SK-N-SH treated with all-trans-retinoic acid at 6 μM for 48 hours (cell line): ENCODE measurements at regions not wholly inside any gene's neighbourhood (a gene's known extent, or its start where the extent isn't known, plus 50 kb on each side); places are given as distances from the start of the nearest gene placed in this dataset.

ENCODE experiments used
- ATAC-seq: fragments of 200-7000 bp; cut with Tn5 transposase; 3 replicates; pipeline ENCODE4 v1.9.1; 2020; ENCODE audit warnings: mild to moderate bottlenecking, moderate library complexity
- CSDC2 ChIP-seq: fragments of 250-450 bp; sonication (Bioruptor Pico); IDR thresholded peaks from 2 replicates; pipeline ENCODE4 v1.5.0; 2020; ENCODE audit warnings: mild to moderate bottlenecking, moderate library complexity
- CSRNP3 ChIP-seq: fragments of 250-450 bp; sonication (Bioruptor Pico); IDR thresholded peaks from 2 replicates; pipeline ENCODE4 v1.5.1; 2021; ENCODE audit warnings: mild to moderate bottlenecking, moderate library complexity
- ESRRG ChIP-seq: fragments of 250-450 bp; sonication (Bioruptor Pico); IDR thresholded peaks from 2 replicates; pipeline ENCODE4 v1.6.1; 2021; ENCODE audit warnings: mild to moderate bottlenecking
- GLIS3 ChIP-seq: fragments of 250-450 bp; sonication (Bioruptor Pico); IDR thresholded peaks from 2 replicates; pipeline ENCODE4 v1.5.0; 2020; ENCODE audit warnings: mild to moderate bottlenecking, moderate library complexity
- ISL1 ChIP-seq: fragments of 250-450 bp; sonication (Bioruptor Pico); IDR thresholded peaks from 2 replicates; pipeline ENCODE4 v2.1.2; 2022; ENCODE audit warnings: mild to moderate bottlenecking, moderate library complexity
- OSR1 ChIP-seq: fragments of 250-450 bp; sonication (Bioruptor Pico); IDR thresholded peaks from 2 replicates; pipeline ENCODE4 v1.8.0; 2022; ENCODE audit warnings: moderate library complexity, mild to moderate bottlenecking, inconsistent platforms
- PATZ1 ChIP-seq: fragments of 250-450 bp; sonication (Bioruptor Pico); IDR thresholded peaks from 2 replicates; pipeline ENCODE4 v1.8.0; 2020; ENCODE audit warnings: mild to moderate bottlenecking, moderate library complexity, borderline replicate concordance
- POU6F1 ChIP-seq: fragments of 250-450 bp; sonication (Bioruptor Pico); IDR thresholded peaks from 2 replicates; pipeline ENCODE4 v1.8.0; 2021; ENCODE audit warnings: low read depth, mild to moderate bottlenecking, moderate library complexity, borderline replicate concordance
- SNAI2 ChIP-seq: fragments of 250-450 bp; sonication (Bioruptor Pico); IDR thresholded peaks from 2 replicates; pipeline ENCODE4 v1.5.0; 2020; ENCODE audit warnings: mild to moderate bottlenecking, moderate library complexity
- TCF4 ChIP-seq: fragments of 250-450 bp; sonication (Bioruptor Pico); IDR thresholded peaks from 2 replicates; pipeline ENCODE4 v1.8.0; 2021; ENCODE audit warnings: mild to moderate bottlenecking, moderate library complexity, borderline replicate concordance
- TOX ChIP-seq: fragments of 250-450 bp; sonication (Bioruptor Pico); IDR thresholded peaks from 2 replicates; pipeline ENCODE4 v1.8.0; 2021; ENCODE audit warnings: mild to moderate bottlenecking, moderate library complexity, borderline replicate concordance
- TSHZ2 ChIP-seq: fragments of 250-450 bp; sonication (Bioruptor Pico); IDR thresholded peaks from 2 replicates; pipeline ENCODE4 v1.5.0; 2020; ENCODE audit warnings: mild to moderate bottlenecking, moderate library complexity
- ZC3H10 ChIP-seq: fragments of 250-450 bp; sonication (Bioruptor Pico); IDR thresholded peaks from 2 replicates; pipeline ENCODE4 v1.5.1; 2021; ENCODE audit warnings: mild to moderate bottlenecking, moderate library complexity
- ZFP3 ChIP-seq: fragments of 250-450 bp; sonication (Bioruptor Pico); IDR thresholded peaks from 2 replicates; pipeline ENCODE4 v1.5.0; 2020; ENCODE audit warnings: mild to moderate bottlenecking, moderate library complexity
- ZNF565 ChIP-seq: fragments of 450-650 bp; formaldehyde crosslinking; conservative IDR thresholded peaks from 2 replicates; pipeline ENCODE4 v1.5.0; 2020; ENCODE audit warnings: low read depth, mild to moderate bottlenecking, moderate library complexity
- ZNF70 ChIP-seq: fragments of 450-650 bp; formaldehyde crosslinking; IDR thresholded peaks from 2 replicates; pipeline ENCODE4 v1.5.0; 2020; ENCODE audit warnings: mild to moderate bottlenecking, moderate library complexity

GRCh38 chr16:22681554-22682291 is 132.2 kb upstream of the HS3ST2 start (continued):
- no peak for TF ChIP-seq POU6F1 (CRISPR knock-in tag)
- TF ChIP-seq ISL1 (CRISPR knock-in tag), result no peak
- no peak for TF ChIP-seq ZC3H10 (CRISPR knock-in tag)
- TF ChIP-seq CSDC2 (CRISPR knock-in tag), result no peak
- TF ChIP-seq SNAI2 (CRISPR knock-in tag), result no peak
- TF ChIP-seq ZFP3 (CRISPR knock-in tag), result no peak
- TF ChIP-seq, all 23 proteins: peak for 0

GRCh38 chr16:22683258-22683657 is 130.7 kb upstream of the HS3ST2 start:
- ATAC-seq, result no peak
- TF ChIP-seq CSRNP3 (CRISPR knock-in tag) (no peak), PATZ1 (no peak), ZNF70 (CRISPR knock-in tag) (no peak), SNAI2 (CRISPR knock-in tag) (no peak), OSR1 (no peak), ESRRG (CRISPR knock-in tag) (no peak), ZNF565 (CRISPR knock-in tag) (no peak), TSHZ2 (CRISPR knock-in tag) (no peak), TCF4 (no peak), GLIS3 (CRISPR knock-in tag) (no peak), CSDC2 (CRISPR knock-in tag) (no peak), TOX (CRISPR knock-in tag) (no peak), ZC3H10 (CRISPR knock-in tag) (no peak), POU6F1 (CRISPR knock-in tag) (no peak)

GRCh38 chr16:22683730-22684573 is 130.0 kb upstream of the HS3ST2 start:
- no peak for ATAC-seq
- no peak for TF ChIP-seq CSRNP3 (CRISPR knock-in tag)
